GM12878 (cell line): ENCODE measurements at regions not wholly inside any gene's neighbourhood (a gene's known extent, or its start where the extent isn't known, plus 50 kb on each side); places are given as distances from the start of the nearest gene placed in this dataset.

Experiments used
- ATAC-seq: fragments of 200-7000 bp; cut with Tn5 transposase; 3 replicates; pipeline ENCODE4 v1.9.1; 2020; ENCODE audit warnings: mild to moderate bottlenecking, moderate library complexity
- BruUV-seq: library from RNA; stranded (reverse); fragments of 400-500 nt; replicated peaks from 2 replicates; lab custom pipeline; 2021; lab: Mats Ljungman, UMichigan
- CTCF ChIA-PET: fragments of 300-600 bp; sonication (Branson Sonifier 250); formaldehyde crosslinking; extraction: SDS; loops from one replicate; lab custom pipeline; 2021; ENCODE audit warnings: inconsistent platforms; lab: Yijun Ruan, JAX
- POLR2A ChIA-PET: fragments of 350-600 bp; formaldehyde crosslinking; extraction: SDS; loops from one replicate; lab custom pipeline; 2021; ENCODE audit warnings: inconsistent platforms; lab: Charles Lee
- RAD21 ChIA-PET: fragments of 300-600 bp; sonication (Branson Sonifier 250); formaldehyde crosslinking; loops from one replicate; lab custom pipeline; 2023; ENCODE audit warnings: antibody characterized with exemption; ENCODE audit not compliant: unreplicated experiment; lab: Charles Lee
- SMC1A ChIA-PET: fragments of 300-600 bp; sonication (Branson Sonifier 250); formaldehyde crosslinking; loops from one replicate; lab custom pipeline; 2023; ENCODE audit not compliant: unreplicated experiment, uncharacterized antibody; lab: Charles Lee
- DNase-seq: peaks from one replicate; pipeline ENCODE4 v3.0.0-alpha.2; 2011; ENCODE audit warnings: low read depth, low spot score
- FAIRE-seq: peaks from 3 replicates; lab custom pipeline; 2011; peaks lifted over from hg19 to GRCh38; lab: Jason Lieb, UNC
- H2AFZ ChIP-seq: 2 replicates; pipeline ENCODE4 v1.6.0; 2011; ENCODE audit warnings: low read depth, low read length, control low read depth; ENCODE audit not compliant: control insufficient read depth
- H3K27ac ChIP-seq: 2 replicates; pipeline ENCODE4 v1.5.1; 2011; ENCODE audit warnings: control low read depth; ENCODE audit not compliant: control insufficient read depth, insufficient read depth
- H3K27me3 ChIP-seq, 2 experiments: replicated peaks in 1 of 2; 2 replicates each; pipeline versions ENCODE4 v1.6.0 to v1.6.1; 2011; ENCODE audit warnings: low read length in 1 of 2; ENCODE audit not compliant: control insufficient read depth in 2 of 2, insufficient read depth in 2 of 2
- H3K36me3 ChIP-seq, 2 experiments: 2 replicates each; pipeline ENCODE4 v1.5.1; 2011; ENCODE audit warnings: low read length in 1 of 2; ENCODE audit not compliant: control insufficient read depth in 2 of 2, insufficient read depth in 2 of 2
- H3K4me1 ChIP-seq: 2 replicates; pipeline ENCODE4 v1.6.1; 2011; ENCODE audit warnings: mild to moderate bottlenecking, low read length, moderate library complexity, mixed read lengths; ENCODE audit not compliant: control insufficient read depth, insufficient read depth
- H3K4me2 ChIP-seq: 2 replicates; pipeline ENCODE4 v1.6.0; 2011; ENCODE audit warnings: control low read depth; ENCODE audit not compliant: control insufficient read depth, insufficient read depth
- H3K4me3 ChIP-seq: fragments of 200-600 bp; sonication (generic); 2 replicates; pipeline ENCODE4 v1.5.1; 2016
- H3K79me2 ChIP-seq: 2 replicates; pipeline ENCODE4 v1.6.0; 2011; ENCODE audit warnings: low read length; ENCODE audit not compliant: control insufficient read depth, insufficient read depth
- H3K9ac ChIP-seq: 2 replicates; pipeline ENCODE4 v1.8.0; 2011; ENCODE audit warnings: low read length, control low read depth, mixed read lengths; ENCODE audit not compliant: control insufficient read depth, insufficient read depth
- H3K9me3 ChIP-seq: replicated peaks from 3 replicates; pipeline ENCODE4 v1.5.1; 2011; ENCODE audit warnings: mild to moderate bottlenecking, low read length; ENCODE audit not compliant: control insufficient read depth, insufficient read depth
- H4K20me1 ChIP-seq: 2 replicates; pipeline ENCODE4 v1.6.0; 2011; ENCODE audit not compliant: control insufficient read depth, insufficient read depth
- CHD2 ChIP-seq: IDR thresholded peaks from 2 replicates; pipeline ENCODE4 v1.6.1; 2011; ENCODE audit warnings: low read depth, low read length, improper control_type of control experiment, borderline replicate concordance
- FOXM1 ChIP-seq: IDR thresholded peaks from 2 replicates; pipeline ENCODE4 v1.6.1; 2012; ENCODE audit warnings: low read depth, mild to moderate bottlenecking, inconsistent platforms, low read length, moderate library complexity
- GABPA ChIP-seq: IDR thresholded peaks from 2 replicates; pipeline ENCODE4 v1.6.1; 2014; ENCODE audit warnings: antibody characterized with exemption, low read depth, mild to moderate bottlenecking, inconsistent platforms
- IKZF2 ChIP-seq, 2 experiments: fragments of 450-650 bp; IDR thresholded peaks; 2 replicates each; pipeline ENCODE4 v1.6.1; 2017; ENCODE audit warnings: mild to moderate bottlenecking in 2 of 2, moderate library complexity in 2 of 2
- MTA3 ChIP-seq: IDR thresholded peaks from 2 replicates; pipeline ENCODE4 v1.6.1; 2012; ENCODE audit warnings: low read length, inconsistent platforms, borderline replicate concordance
- NFIC ChIP-seq: IDR thresholded peaks from 2 replicates; pipeline ENCODE4 v1.6.1; 2012; ENCODE audit warnings: low read depth, mild to moderate bottlenecking, inconsistent platforms, low read length, moderate library complexity
- NR2F1 ChIP-seq: fragments of 450-650 bp; conservative IDR thresholded peaks from 2 replicates; pipeline ENCODE4 v1.6.1; 2017; ENCODE audit warnings: mild to moderate bottlenecking
- POLR2AphosphoS5 ChIP-seq: IDR thresholded peaks from 2 replicates; pipeline ENCODE4 v1.6.1; 2011; ENCODE audit warnings: mild to moderate bottlenecking, low read length, inconsistent platforms
- PRDM15 ChIP-seq: fragments of 450-650 bp; formaldehyde crosslinking; IDR thresholded peaks from 2 replicates; pipeline ENCODE4 v1.4.0; 2020; ENCODE audit warnings: mild to moderate bottlenecking, moderate library complexity
- RAD21 ChIP-seq: IDR thresholded peaks from 2 replicates; pipeline ENCODE4 v1.6.1; 2011; ENCODE audit warnings: mild to moderate bottlenecking, low read depth, low read length, moderate library complexity; ENCODE audit not compliant: insufficient read depth
- SUZ12 ChIP-seq: fragments of 200-600 bp; sonication (generic); IDR thresholded peaks from one replicate; pipeline ENCODE4 v1.6.1; 2018; ENCODE audit warnings: antibody characterized with exemption, mild to moderate bottlenecking; ENCODE audit not compliant: unreplicated experiment
- TBL1XR1 ChIP-seq: IDR thresholded peaks from 2 replicates; pipeline ENCODE4 v1.6.1; 2012; ENCODE audit warnings: low read depth, low read length, improper control_type of control experiment
- ZNF24 ChIP-seq: fragments of 450-650 bp; IDR thresholded peaks from 2 replicates; pipeline ENCODE4 v1.6.1; 2017; ENCODE audit warnings: antibody characterized with exemption, mild to moderate bottlenecking
- WGBS: methylation state at CpG from one replicate; pipeline ENCODE4 v1.1.6; 2016; ENCODE audit warnings: low lambda C conversion rate; ENCODE audit not compliant: insufficient replicate concordance, insufficient coverage; ENCODE audit errors: missing lambda C conversion rate; 5-methylcytosine and 5-hydroxymethylcytosine counted together
- in situ Hi-C: fragments of 300-500 bp; cut with MboI; formaldehyde crosslinking; loops from 9 replicates; pipeline ENCODE4 v1.14.3; 2018; ENCODE audit warnings: mixed read lengths
- intact Hi-C: fragments of 100-400 bp; cut with micrococcal nuclease; formaldehyde crosslinking; loops from one replicate; pipeline ENCODE4 v1.14.2; 2022; ENCODE audit not compliant: unreplicated experiment
- TF ChIP-seq, protein P1 (sequence below): IDR thresholded peaks from 2 replicates; pipeline ENCODE4 v1.6.1; 2011; ENCODE audit warnings: mild to moderate bottlenecking, low read depth, low read length, moderate library complexity; ENCODE audit not compliant: insufficient replicate concordance
- TF ChIP-seq, protein P2 (sequence below): IDR thresholded peaks from 2 replicates; pipeline ENCODE4 v1.6.1; 2011; ENCODE audit warnings: low read depth, low read length, improper control_type of control experiment, borderline replicate concordance

DNA sequence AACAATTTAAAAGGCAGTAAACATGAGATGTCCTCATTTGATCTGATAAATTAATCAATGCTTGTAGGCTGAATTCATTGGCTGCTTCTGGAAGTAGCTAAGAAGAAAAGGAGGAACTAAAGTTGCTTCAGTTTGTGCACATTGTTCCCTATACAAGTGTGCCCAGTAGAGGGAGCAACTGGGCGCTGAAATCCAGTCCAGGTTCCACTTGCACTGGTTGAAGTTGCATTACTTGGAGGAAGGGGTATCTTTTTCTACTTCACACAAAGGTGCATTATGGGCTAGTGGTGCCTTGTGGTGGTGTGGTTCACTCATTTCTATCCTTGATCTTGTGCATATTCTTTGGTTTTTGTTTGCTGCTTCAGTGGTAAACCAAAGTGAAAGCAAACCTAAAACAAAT is 67.9 kb upstream of the SOX3 start:
- Histone ChIP-seq H4K20me1 (no peaks in the 10 kb centered on the region), H3K9me3 (no peaks in the 10 kb centered on the region), H2AFZ (no peak overlapping the region), H3K79me2 (no peaks in the 10 kb centered on the region), H3K36me3 (no peaks in the 10 kb centered on the region), H3K27ac (no peak overlapping the region), H3K4me1 (no peaks in the 10 kb centered on the region), H3K9ac (no peak overlapping the region), H3K27me3 (no peaks in the 10 kb centered on the region), H3K4me3 (no peak overlapping the region), H3K4me2 (no peak overlapping the region)
- ATAC-seq = peak; percentile 93
- intact Hi-C loops (loop anchor here (1.0 to 5.0 kb wide), 2 partner anchors 90 to 161 kb away; no protein-coding TSS in a partner anchor), in situ Hi-C loops (no loop called here)
- RAD21 ChIA-PET = interaction anchor here (1.5 kb wide), 1 partner anchor 92 kb away, joined by 5 read pairs; no protein-coding TSS in a partner anchor
- SMC1A ChIA-PET = interaction anchor here (0.9 to 1.0 kb wide), 2 partner anchors 17 to 91 kb away, joined by 3 to 4 read pairs; no protein-coding TSS in a partner anchor
- WGBS = 0% methylated on average over 1 of the region's 1 CpG
- DNase-seq = peak; percentile 3
- no TSS peak for BruUV-seq
- POLR2A ChIA-PET = no interaction called here
- CTCF ChIA-PET = interaction anchor here (0.6 to 2.8 kb wide), 12 partner anchors 10 to 169 kb away, joined by 3 to 10 read pairs (median 4); no protein-coding TSS in a partner anchor
- FAIRE-seq = peak; percentile 31
- TF ChIP-seq PRDM15 (CRISPR knock-in tag) (no peak), NFIC (no peak), IKZF2 (IDR thresholded peaks at IDR 0.05) (no peak), ZNF24 (no peak), TBL1XR1 (no peak), CHD2 (no peak), MTA3 (no peak), RAD21 (peak; percentile 40), GABPA (no peak), POLR2AphosphoS5 (no peak), NR2F1 (no peak), SUZ12 (no peak), FOXM1 (no peak)
- TF ChIP-seq, protein P1, sequence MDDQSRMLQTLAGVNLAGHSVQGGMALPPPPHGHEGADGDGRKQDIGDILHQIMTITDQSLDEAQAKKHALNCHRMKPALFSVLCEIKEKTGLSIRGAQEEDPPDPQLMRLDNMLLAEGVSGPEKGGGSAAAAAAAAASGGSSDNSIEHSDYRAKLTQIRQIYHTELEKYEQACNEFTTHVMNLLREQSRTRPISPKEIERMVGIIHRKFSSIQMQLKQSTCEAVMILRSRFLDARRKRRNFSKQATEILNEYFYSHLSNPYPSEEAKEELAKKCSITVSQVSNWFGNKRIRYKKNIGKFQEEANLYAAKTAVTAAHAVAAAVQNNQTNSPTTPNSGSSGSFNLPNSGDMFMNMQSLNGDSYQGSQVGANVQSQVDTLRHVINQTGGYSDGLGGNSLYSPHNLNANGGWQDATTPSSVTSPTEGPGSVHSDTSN = no peak
- TF ChIP-seq, protein P2, sequence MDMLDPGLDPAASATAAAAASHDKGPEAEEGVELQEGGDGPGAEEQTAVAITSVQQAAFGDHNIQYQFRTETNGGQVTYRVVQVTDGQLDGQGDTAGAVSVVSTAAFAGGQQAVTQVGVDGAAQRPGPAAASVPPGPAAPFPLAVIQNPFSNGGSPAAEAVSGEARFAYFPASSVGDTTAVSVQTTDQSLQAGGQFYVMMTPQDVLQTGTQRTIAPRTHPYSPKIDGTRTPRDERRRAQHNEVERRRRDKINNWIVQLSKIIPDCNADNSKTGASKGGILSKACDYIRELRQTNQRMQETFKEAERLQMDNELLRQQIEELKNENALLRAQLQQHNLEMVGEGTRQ = no peak
